ENCODE measurements at regions not wholly inside any gene's neighbourhood (a gene's known extent, or its start where the extent isn't known, plus 50 kb on each side); places are given as distances from the start of the nearest gene placed in this dataset.

GRCh38 chr2:104473546-104473945 lies 380.4 kb upstream of the POU3F3 start:
- WGBS, 4 donors, result 73 to 81% (median 77%) methylated on average over 2 of the region's 2 CpGs

DNA sequence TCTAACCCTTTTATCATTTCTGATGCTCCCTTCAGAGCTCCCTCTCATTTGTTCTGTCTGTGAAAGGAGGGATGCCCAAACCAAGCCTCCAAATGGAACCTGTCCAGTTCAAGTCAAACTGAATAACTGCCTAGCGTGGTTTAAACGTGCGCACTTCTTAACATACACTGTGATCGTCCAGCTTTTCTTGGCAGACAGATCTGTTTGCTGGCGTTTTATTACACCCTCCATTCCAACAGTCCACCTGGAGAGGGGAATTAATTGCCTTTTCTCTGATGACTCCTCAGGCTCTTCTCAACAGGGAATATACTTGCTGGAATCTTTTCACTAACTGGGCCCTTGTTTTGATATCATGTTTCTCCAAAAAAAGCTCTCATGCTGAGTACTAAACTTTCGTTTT lies 379.2 kb upstream of the POU3F3 start:
- ATAC-seq (no peak), DNase-seq (no peak)
- H3K4me1 ChIP-seq, result no peaks in the 10 kb centered on the region
- WGBS, 4 donors, result 82 to 92% (median 84%) methylated on average over 6 of the region's 6 CpGs
- no peak overlapping the region for H3K27ac ChIP-seq
- no peaks in the 10 kb centered on the region for H3K27me3 ChIP-seq
- H3K36me3 ChIP-seq, result no peaks in the 10 kb centered on the region
- no peak overlapping the region for H3K4me3 ChIP-seq
- intact Hi-C loops (cut with DNase I), result no loop called here
- TF ChIP-seq, protein P1, sequence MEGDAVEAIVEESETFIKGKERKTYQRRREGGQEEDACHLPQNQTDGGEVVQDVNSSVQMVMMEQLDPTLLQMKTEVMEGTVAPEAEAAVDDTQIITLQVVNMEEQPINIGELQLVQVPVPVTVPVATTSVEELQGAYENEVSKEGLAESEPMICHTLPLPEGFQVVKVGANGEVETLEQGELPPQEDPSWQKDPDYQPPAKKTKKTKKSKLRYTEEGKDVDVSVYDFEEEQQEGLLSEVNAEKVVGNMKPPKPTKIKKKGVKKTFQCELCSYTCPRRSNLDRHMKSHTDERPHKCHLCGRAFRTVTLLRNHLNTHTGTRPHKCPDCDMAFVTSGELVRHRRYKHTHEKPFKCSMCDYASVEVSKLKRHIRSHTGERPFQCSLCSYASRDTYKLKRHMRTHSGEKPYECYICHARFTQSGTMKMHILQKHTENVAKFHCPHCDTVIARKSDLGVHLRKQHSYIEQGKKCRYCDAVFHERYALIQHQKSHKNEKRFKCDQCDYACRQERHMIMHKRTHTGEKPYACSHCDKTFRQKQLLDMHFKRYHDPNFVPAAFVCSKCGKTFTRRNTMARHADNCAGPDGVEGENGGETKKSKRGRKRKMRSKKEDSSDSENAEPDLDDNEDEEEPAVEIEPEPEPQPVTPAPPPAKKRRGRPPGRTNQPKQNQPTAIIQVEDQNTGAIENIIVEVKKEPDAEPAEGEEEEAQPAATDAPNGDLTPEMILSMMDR (IDR thresholded peaks at IDR 0.05), result no peak
- TF ChIP-seq POLR2A (IDR thresholded peaks at IDR 0.05), result no peak
- no peaks in the 10 kb centered on the region for H3K9me3 ChIP-seq

More at GRCh38 chr2:104473546-104473945, 380.4 kb upstream of the POU3F3 start:
- no peak for TF ChIP-seq POLR2A (IDR thresholded peaks at IDR 0.05)
- TF ChIP-seq, protein P1 (IDR thresholded peaks at IDR 0.05), result no peak
- Histone ChIP-seq H3K4me1 (no peaks in the 10 kb centered on the region), H3K27ac (no peak overlapping the region), H3K4me3 (no peak overlapping the region), H3K27me3 (peaks cover 0 to 2% (median 0%) of the 10 kb centered on the region in 9 donors), H3K36me3 (no peaks in the 10 kb centered on the region), H3K9me3 (no peaks in the 10 kb centered on the region)
- no peak for DNase-seq
- no peak for ATAC-seq
- intact Hi-C loops (cut with DNase I), result no loop called here

GRCh38 chr2:104476075-104476474 lies 377.8 kb upstream of the POU3F3 start:
- 76 to 82% (median 78%) methylated on average over 3 of the region's 3 CpGs for WGBS, 4 donors
- no peak for ATAC-seq
- Histone ChIP-seq H3K9me3 (no peaks in the 10 kb centered on the region), H3K27ac (no peak overlapping the region), H3K4me1 (no peaks in the 10 kb centered on the region), H3K27me3 (peaks cover 0 to 3% (median 0%) of the 10 kb centered on the region in 9 donors), H3K36me3 (no peaks in the 10 kb centered on the region), H3K4me3 (no peak overlapping the region)
- intact Hi-C loops (cut with DNase I), result no loop called here
- TF ChIP-seq, protein P1 (IDR thresholded peaks at IDR 0.05), result no peak
- TF ChIP-seq POLR2A (IDR thresholded peaks at IDR 0.05), result no peak
- DNase-seq, result no peak

GRCh38 chr2:104476563-104476988 lies 377.3 kb upstream of the POU3F3 start:
- Histone ChIP-seq H3K9me3 (no peaks in the 10 kb centered on the region), H3K4me1 (no peaks in the 10 kb centered on the region), H3K36me3 (no peaks in the 10 kb centered on the region), H3K27me3 (peaks cover 0 to 3% (median 0%) of the 10 kb centered on the region in 9 donors), H3K4me3 (no peak overlapping the region), H3K27ac (no peak overlapping the region)
- intact Hi-C loops (cut with DNase I), result no loop called here
- DNase-seq (no peak), ATAC-seq (no peak)
- 83 to 90% (median 87%) methylated on average over 4 of the region's 4 CpGs for WGBS, 4 donors
- TF ChIP-seq, protein P1 (IDR thresholded peaks at IDR 0.05), result no peak
- no peak for TF ChIP-seq POLR2A (IDR thresholded peaks at IDR 0.05)
